ENCODE measurements at regions not wholly inside any gene's neighbourhood (a gene's known extent, or its start where the extent isn't known, plus 50 kb on each side); places are given as distances from the start of the nearest gene placed in this dataset.

GRCh38 chr20:60271597-60271996, 313.4 kb downstream of the CDH26 start:
- H3K9ac ChIP-seq (ENCODE audit: low read length), result no peak overlapping the region
- no peaks in the 10 kb centered on the region for H3K27me3 ChIP-seq (ENCODE audit: insufficient read depth, low read length)
- H3K9me3 Mint-ChIP-seq (ENCODE audit: unreplicated experiment), result peaks cover 5% of the 10 kb centered on the region
- H2AFZ ChIP-seq (ENCODE audit: low read depth, low read length), result no peak overlapping the region
- DNase-seq (ENCODE audit: low read depth), result no peak
- no peak overlapping the region for H3K4me3 ChIP-seq (ENCODE audit: insufficient read depth, low read depth, low read length)
- H3K36me3 Mint-ChIP-seq (ENCODE audit: low read depth, unreplicated experiment), result no peaks in the 10 kb centered on the region
- no peaks in the 10 kb centered on the region for H3K9me3 ChIP-seq (ENCODE audit: insufficient read depth, low read depth, low read length)
- no peaks in the 10 kb centered on the region for H3K4me1 ChIP-seq (ENCODE audit: insufficient read depth, low read length)
- no peak overlapping the region for H3K27ac ChIP-seq (ENCODE audit: low read depth, low read length)
- H3K79me2 ChIP-seq (ENCODE audit: insufficient read depth, low read length), result no peaks in the 10 kb centered on the region
- no peak overlapping the region for H3K4me3 Mint-ChIP-seq (ENCODE audit: unreplicated experiment)
- no peaks in the 10 kb centered on the region for H3K36me3 ChIP-seq (ENCODE audit: insufficient read depth, low read length)
- H3K4me2 ChIP-seq (ENCODE audit: low read length), result no peak overlapping the region
- H3K4me1 Mint-ChIP-seq (ENCODE audit: low read depth, unreplicated experiment), result peaks cover 5% of the 10 kb centered on the region
- TF ChIP-seq CTCF (IDR thresholded peaks at IDR 0.05; ENCODE audit: insufficient read depth, low read depth, low read length) (peak; percentile 29), EZH2 (IDR thresholded peaks at IDR 0.05; ENCODE audit: insufficient read depth, low read length) (no peak)
- H3K27me3 Mint-ChIP-seq (ENCODE audit: low read depth, unreplicated experiment), result peaks cover 30% of the 10 kb centered on the region
- no peaks in the 10 kb centered on the region for H4K20me1 ChIP-seq (ENCODE audit: insufficient read depth, low read length)
- FAIRE-seq, result no peak
- no peak overlapping the region for H3K27ac Mint-ChIP-seq (ENCODE audit: unreplicated experiment)

GRCh38 chr20:60272790-60273189, 314.6 kb downstream of the CDH26 start:
- no peaks in the 10 kb centered on the region for H3K27me3 ChIP-seq (ENCODE audit: insufficient read depth, low read length)
- no peak overlapping the region for H3K27ac Mint-ChIP-seq (ENCODE audit: unreplicated experiment)
- peaks cover 22% of the 10 kb centered on the region for H3K27me3 Mint-ChIP-seq (ENCODE audit: low read depth, unreplicated experiment)
- H3K9me3 Mint-ChIP-seq (ENCODE audit: unreplicated experiment), result peaks cover 5% of the 10 kb centered on the region
- no peak for FAIRE-seq
- TF ChIP-seq CTCF (IDR thresholded peaks at IDR 0.05; ENCODE audit: insufficient read depth, low read depth, low read length), result no peak
- no peak for TF ChIP-seq EZH2 (IDR thresholded peaks at IDR 0.05; ENCODE audit: insufficient read depth, low read length)
- no peaks in the 10 kb centered on the region for H3K36me3 Mint-ChIP-seq (ENCODE audit: low read depth, unreplicated experiment)
- no peaks in the 10 kb centered on the region for H4K20me1 ChIP-seq (ENCODE audit: insufficient read depth, low read length)
- H3K9ac ChIP-seq (ENCODE audit: low read length), result no peak overlapping the region
- no peaks in the 10 kb centered on the region for H3K36me3 ChIP-seq (ENCODE audit: insufficient read depth, low read length)
- H2AFZ ChIP-seq (ENCODE audit: low read depth, low read length), result no peak overlapping the region
- DNase-seq (ENCODE audit: low read depth), result no peak
- no peaks in the 10 kb centered on the region for H3K79me2 ChIP-seq (ENCODE audit: insufficient read depth, low read length)
- no peak overlapping the region for H3K4me2 ChIP-seq (ENCODE audit: low read length)
- no peak overlapping the region for H3K4me3 ChIP-seq (ENCODE audit: insufficient read depth, low read depth, low read length)
- H3K27ac ChIP-seq (ENCODE audit: low read depth, low read length), result no peak overlapping the region
- H3K4me1 ChIP-seq (ENCODE audit: insufficient read depth, low read length), result no peaks in the 10 kb centered on the region
- no peak overlapping the region for H3K4me3 Mint-ChIP-seq (ENCODE audit: unreplicated experiment)
- peaks cover 5% of the 10 kb centered on the region for H3K4me1 Mint-ChIP-seq (ENCODE audit: low read depth, unreplicated experiment)
- no peaks in the 10 kb centered on the region for H3K9me3 ChIP-seq (ENCODE audit: insufficient read depth, low read depth, low read length)

GRCh38 chr20:60274717-60275116, 316.5 kb downstream of the CDH26 start:
- H3K27ac Mint-ChIP-seq (ENCODE audit: unreplicated experiment), result no peak overlapping the region
- FAIRE-seq, result no peak
- H2AFZ ChIP-seq (ENCODE audit: low read depth, low read length), result no peak overlapping the region
- no peak overlapping the region for H3K4me2 ChIP-seq (ENCODE audit: low read length)
- H3K79me2 ChIP-seq (ENCODE audit: insufficient read depth, low read length), result no peaks in the 10 kb centered on the region
- no peaks in the 10 kb centered on the region for H3K4me1 ChIP-seq (ENCODE audit: insufficient read depth, low read length)
- no peaks in the 10 kb centered on the region for H3K27me3 ChIP-seq (ENCODE audit: insufficient read depth, low read length)
- peaks cover 5% of the 10 kb centered on the region for H3K4me1 Mint-ChIP-seq (ENCODE audit: low read depth, unreplicated experiment)
- H3K36me3 ChIP-seq (ENCODE audit: insufficient read depth, low read length), result no peaks in the 10 kb centered on the region
- no peak overlapping the region for H3K4me3 Mint-ChIP-seq (ENCODE audit: unreplicated experiment)
- TF ChIP-seq EZH2 (IDR thresholded peaks at IDR 0.05; ENCODE audit: insufficient read depth, low read length), result no peak
- TF ChIP-seq CTCF (IDR thresholded peaks at IDR 0.05; ENCODE audit: insufficient read depth, low read depth, low read length), result no peak
- no peak overlapping the region for H3K4me3 ChIP-seq (ENCODE audit: insufficient read depth, low read depth, low read length)
- no peak overlapping the region for H3K9ac ChIP-seq (ENCODE audit: low read length)
- peaks cover 6% of the 10 kb centered on the region for H3K9me3 Mint-ChIP-seq (ENCODE audit: unreplicated experiment)
- no peak overlapping the region for H3K27ac ChIP-seq (ENCODE audit: low read depth, low read length)
- H3K9me3 ChIP-seq (ENCODE audit: insufficient read depth, low read depth, low read length), result peaks cover 2% of the 10 kb centered on the region
- H4K20me1 ChIP-seq (ENCODE audit: insufficient read depth, low read length), result no peaks in the 10 kb centered on the region
- H3K36me3 Mint-ChIP-seq (ENCODE audit: low read depth, unreplicated experiment), result no peaks in the 10 kb centered on the region
- DNase-seq (ENCODE audit: low read depth), result no peak
- H3K27me3 Mint-ChIP-seq (ENCODE audit: low read depth, unreplicated experiment), result peaks cover 17% of the 10 kb centered on the region

Measured in astrocyte (in vitro differentiated cells and primary cell).